Activated T-cell treated with anti-CD3 and anti-CD28 coated beads for 4 hours (primary cell): ENCODE measurements at regions not wholly inside any gene's neighbourhood (a gene's known extent, or its start where the extent isn't known, plus 50 kb on each side); places are given as distances from the start of the nearest gene placed in this dataset.
"Not testable (repeated sequence)": the region's sequence is repeated elsewhere in the genome, so short reads cannot be mapped to it uniquely, and the experiment has no call there.

Experiments used
- DNase-seq: peaks from one replicate; pipeline ENCODE4 v3.0.0-alpha.2; 2020

GRCh38 chr1:38153778-38154470 lies 107.3 kb upstream of the POU3F1 start:
- DNase-seq = no peak

GRCh38 chr1:38153066-38153777 lies 106.6 kb upstream of the POU3F1 start:
- no peak for DNase-seq

GRCh38 chr1:38152351-38153065 lies 105.9 kb upstream of the POU3F1 start:
- DNase-seq = no peak

- no peak for DNase-seq
Measured at GRCh38 chr1:38151399-38151798, 104.8 kb upstream of the POU3F1 start.

GRCh38 chr1:38146079-38146478 lies 99.5 kb upstream of the POU3F1 start:
- DNase-seq = not testable (repeated sequence)

- no peak for DNase-seq
Measured at GRCh38 chr1:38142606-38143005, 96.0 kb upstream of the POU3F1 start.

GRCh38 chr1:38141483-38141882 lies 94.9 kb upstream of the POU3F1 start:
- no peak for DNase-seq

- no peak for DNase-seq
Measured at GRCh38 chr1:38139738-38140487, 93.3 kb upstream of the POU3F1 start.

GRCh38 chr1:38138498-38139233 lies 92.1 kb upstream of the POU3F1 start:
- no peak for DNase-seq

- no peak for DNase-seq
Measured at GRCh38 chr1:38137164-38137563, 90.6 kb upstream of the POU3F1 start.

- no peak for DNase-seq
Measured at GRCh38 chr1:38135625-38136414, 89.2 kb upstream of the POU3F1 start.

GRCh38 chr1:38134294-38134755 lies 87.7 kb upstream of the POU3F1 start:
- no peak for DNase-seq

- DNase-seq = no peak
Measured at GRCh38 chr1:38133756-38134155, 87.2 kb upstream of the POU3F1 start.

GRCh38 chr1:38133304-38133703 lies 86.7 kb upstream of the POU3F1 start:
- DNase-seq = no peak

- DNase-seq = no peak
Measured at GRCh38 chr1:38132681-38133080, 86.1 kb upstream of the POU3F1 start.

- no peak for DNase-seq
Measured at GRCh38 chr1:38131024-38131585, 84.5 kb upstream of the POU3F1 start.

GRCh38 chr1:38129971-38130370 lies 83.4 kb upstream of the POU3F1 start:
- no peak for DNase-seq

GRCh38 chr1:38129473-38129872 lies 82.9 kb upstream of the POU3F1 start:
- no peak for DNase-seq

GRCh38 chr1:38128926-38129453 lies 82.4 kb upstream of the POU3F1 start:
- no peak for DNase-seq

GRCh38 chr1:38128511-38128910 lies 81.9 kb upstream of the POU3F1 start:
- no peak for DNase-seq

- no peak for DNase-seq
Measured at GRCh38 chr1:38127428-38127827, 80.8 kb upstream of the POU3F1 start.
